Body of pancreas (tissue), 4 donors: ENCODE measurements at regions not wholly inside any gene's neighbourhood (a gene's known extent, or its start where the extent isn't known, plus 50 kb on each side); places are given as distances from the start of the nearest gene placed in this dataset.

Experiments used
- ATAC-seq: fragments of 150-250 bp; one replicate; pipeline ENCODE4 v1.9.1; 2016
- DNase-seq, 4 donors: peaks; one replicate each; pipeline ENCODE4 v3.0.0-alpha.2; 2019
- H3K27ac ChIP-seq, 4 donors: fragments of 200-600 bp; sonication (generic); 1 replicate in 3 of 4; 2 replicates in 1 of 4; pipeline versions ENCODE4 v1.5.1 to v1.6.1; 2016 to 2019; ENCODE audit warnings: mild to moderate bottlenecking in 1 of 4, mixed read lengths in 1 of 4, moderate library complexity in 1 of 4
- H3K27me3 ChIP-seq, 2 donors: fragments of 200-600 bp; sonication (generic); one replicate each; pipeline ENCODE4 v1.6.0; 2016; ENCODE audit warnings: mild to moderate bottlenecking in 1 of 2
- H3K36me3 ChIP-seq, 2 donors: fragments of 200-600 bp; sonication (generic); replicated peaks in 1 of 2; 2 replicates each; pipeline ENCODE4 v1.5.1; 2016; ENCODE audit warnings: low read depth in 2 of 2; ENCODE audit not compliant: insufficient read depth in 1 of 2
- H3K4me1 ChIP-seq: fragments of 200-600 bp; sonication (generic); one replicate; pipeline ENCODE4 v1.6.0; 2016
- H3K4me3 ChIP-seq, 2 donors: fragments of 200-600 bp; sonication (generic); 1 replicate in 1 of 2; 2 replicates in 1 of 2; pipeline ENCODE4 v1.5.1; 2016 to 2019
- H3K9me3 ChIP-seq, 3 donors: fragments of 200-600 bp; sonication (generic); 1 replicate in 2 of 3; 2 replicates in 1 of 3; pipeline ENCODE4 v1.5.1; 2016
- CTCF ChIP-seq, 7 experiments: fragments of 450-650 bp in 4 of 7; fragments of 200-600 bp in 3 of 7; sonication (generic) in 3 of 7; IDR thresholded peaks; one replicate each; pipeline ENCODE4 v1.5.1; 2016 to 2019; ENCODE audit warnings: antibody characterized with exemption in 7 of 7
- POLR2A ChIP-seq, 3 donors: fragments of 450-650 bp; IDR thresholded peaks; one replicate each; pipeline ENCODE4 v1.6.1; 2016; ENCODE audit warnings: antibody characterized with exemption in 3 of 3, mild to moderate bottlenecking in 2 of 3
- WGBS, 2 donors: methylation state at CpG; one replicate each; pipeline ENCODE4 v1.1.5; 2017; 5-methylcytosine and 5-hydroxymethylcytosine counted together
- intact Hi-C: fragments of 100-400 bp; cut with DNase I; formaldehyde crosslinking; loops from one replicate; pipeline ENCODE4 v1.15.1; 2023

- intact Hi-C loops: no loop called here
- ATAC-seq: peak; percentile 60
- Histone ChIP-seq H3K27me3 (no peaks in the 10 kb centered on the region), H3K9me3 (no peaks in the 10 kb centered on the region), H3K27ac (no peak overlapping the region), H3K36me3 (no peaks in the 10 kb centered on the region), H3K4me3 (no peak overlapping the region), H3K4me1 (peaks cover 7% of the 10 kb centered on the region)
- 39 to 49% methylated on average over 8 of the region's 8 CpGs for WGBS, 2 donors
- TF ChIP-seq CTCF (IDR thresholded peaks at IDR 0.05) (no peak), POLR2A (IDR thresholded peaks at IDR 0.05) (no peak)
- DNase-seq: no peak
Measured at GRCh38 chr1:108051631-108052377, 86.8 kb upstream of the VAV3 start.

- peak overlapping the region in 1 of 4 donors; percentile 47 for H3K27ac ChIP-seq
- peak; percentile 28 for ATAC-seq
- H3K36me3 ChIP-seq: no peaks in the 10 kb centered on the region
- no peak for DNase-seq
- no peaks in the 10 kb centered on the region for H3K27me3 ChIP-seq
- no peak overlapping the region for H3K4me3 ChIP-seq
- 47 to 73% methylated on average over 5 of the region's 5 CpGs for WGBS, 2 donors
- intact Hi-C loops: no loop called here
- TF ChIP-seq POLR2A (IDR thresholded peaks at IDR 0.05) (no peak), CTCF (IDR thresholded peaks at IDR 0.05) (no peak)
- H3K9me3 ChIP-seq: no peaks in the 10 kb centered on the region
- peaks cover 7% of the 10 kb centered on the region for H3K4me1 ChIP-seq
Measured at GRCh38 chr1:108050911-108051629, 86.1 kb upstream of the VAV3 start.

GRCh38 chr1:108050158-108050557 is 85.2 kb upstream of the VAV3 start:
- Histone ChIP-seq H3K4me1 (peaks cover 7% of the 10 kb centered on the region), H3K9me3 (no peaks in the 10 kb centered on the region), H3K36me3 (no peaks in the 10 kb centered on the region), H3K27me3 (no peaks in the 10 kb centered on the region), H3K27ac (peak overlapping the region in 1 of 4 donors; percentile 47), H3K4me3 (no peak overlapping the region)
- intact Hi-C loops: no loop called here
- DNase-seq (peak in 1 of 4 donors; percentile 49), ATAC-seq (no peak)
- WGBS, 2 donors: 77 to 85% methylated on average over 5 of the region's 5 CpGs
- no peak for TF ChIP-seq POLR2A (IDR thresholded peaks at IDR 0.05)
- no peak for TF ChIP-seq CTCF (IDR thresholded peaks at IDR 0.05)

GRCh38 chr1:108049178-108049819 is 84.3 kb upstream of the VAV3 start:
- Histone ChIP-seq H3K27me3 (no peaks in the 10 kb centered on the region), H3K4me3 (no peak overlapping the region), H3K36me3 (no peaks in the 10 kb centered on the region), H3K27ac (peak overlapping the region in 1 of 4 donors; percentile 47), H3K4me1 (peaks cover 7% of the 10 kb centered on the region), H3K9me3 (no peaks in the 10 kb centered on the region)
- WGBS, 2 donors: 56 to 64% methylated on average over 6 of the region's 6 CpGs
- TF ChIP-seq CTCF (IDR thresholded peaks at IDR 0.05): peak in 2 of 7 experiments; percentile 10 to 26
- TF ChIP-seq POLR2A (IDR thresholded peaks at IDR 0.05): no peak
- intact Hi-C loops: no loop called here
- DNase-seq (peak in 2 of 4 donors; percentile 8 to 40), ATAC-seq (no peak)
